ENCODE measurements at regions not wholly inside any gene's neighbourhood (a gene's known extent, or its start where the extent isn't known, plus 50 kb on each side); places are given as distances from the start of the nearest gene placed in this dataset.

DNA sequence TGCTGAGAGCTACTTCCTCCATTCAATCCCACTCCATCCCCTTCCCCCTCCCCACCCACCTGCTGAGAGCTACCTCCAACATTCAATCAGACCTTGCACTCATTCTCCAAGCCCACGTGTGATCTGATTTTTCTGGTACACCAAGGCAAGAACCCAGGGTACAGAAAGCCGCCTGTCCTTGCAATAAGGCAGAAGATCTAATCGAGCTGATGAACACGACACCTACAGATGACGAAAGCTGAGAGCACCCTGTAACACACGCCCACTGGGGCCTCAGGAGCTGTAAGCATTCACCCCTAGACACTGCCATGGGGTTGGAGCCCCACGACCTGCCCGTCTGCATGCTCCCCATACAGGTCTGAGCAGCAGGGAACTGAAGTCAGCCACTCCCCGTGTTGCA is 58.3 kb downstream of the TRIML1 start:
- Mint-ChIP-seq H3K36me3 (ENCODE audit: low read depth) (no peaks in the 10 kb centered on the region), H3K9me3 (ENCODE audit: low read depth) (peaks cover 17% of the 10 kb centered on the region), H3K27me3 (no peaks in the 10 kb centered on the region), H3K4me3 (no peak overlapping the region), H3K27ac (no peak overlapping the region), H3K4me1 (no peaks in the 10 kb centered on the region)
- ATAC-seq (no peak), DNase-seq (no peak)
- CTCF ChIA-PET, result no interaction called here
- intact Hi-C loops (cut with DNase I, micrococcal nuclease), result no loop called here
- POLR2A ChIA-PET, result no interaction called here

DNA sequence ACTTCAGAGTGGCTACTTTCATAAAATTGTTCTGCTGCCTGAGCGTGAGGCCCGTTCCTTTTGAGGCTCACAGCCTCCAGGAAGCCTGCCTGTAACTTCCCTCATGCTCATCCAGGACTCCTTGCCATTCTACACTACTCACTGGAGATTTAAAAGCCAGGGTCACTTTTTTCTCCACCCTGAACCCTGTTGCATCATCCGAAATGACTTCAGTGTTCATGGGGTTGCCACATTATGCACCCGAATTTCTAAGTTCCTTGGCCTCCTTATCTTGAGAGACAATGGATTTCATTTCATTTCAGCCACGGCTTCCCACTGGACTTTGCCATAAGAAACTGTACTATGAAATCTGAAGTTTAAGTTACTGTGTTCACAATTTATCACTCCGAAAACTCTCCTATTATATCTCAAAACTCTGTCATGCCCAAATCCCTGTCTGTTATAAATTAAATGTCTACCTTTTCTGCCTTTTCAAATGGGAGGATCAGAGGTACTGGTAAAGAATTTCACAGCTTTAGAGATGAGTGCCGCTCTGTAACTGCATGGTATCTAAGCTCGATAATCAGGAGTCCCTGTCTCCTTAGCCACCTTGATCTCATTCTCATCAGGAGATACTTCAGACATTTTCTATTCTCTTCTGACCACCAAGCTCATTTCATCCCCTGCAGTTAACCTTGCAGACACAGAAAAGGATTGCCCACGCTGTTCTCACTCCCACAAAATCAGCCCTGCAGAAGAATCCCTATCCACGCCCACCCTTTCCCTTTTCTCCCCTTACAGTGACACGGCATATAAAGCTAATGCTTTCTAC is 59.9 kb downstream of the TRIML1 start:
- POLR2A ChIA-PET, result no interaction called here
- H3K36me3 Mint-ChIP-seq (ENCODE audit: low read depth), result no peaks in the 10 kb centered on the region
- intact Hi-C loops (cut with DNase I, micrococcal nuclease), result no loop called here
- CTCF ChIA-PET, result no interaction called here
- no peak overlapping the region for H3K27ac Mint-ChIP-seq
- H3K4me1 Mint-ChIP-seq, result no peaks in the 10 kb centered on the region
- H3K9me3 Mint-ChIP-seq (ENCODE audit: low read depth), result peaks cover 15% of the 10 kb centered on the region
- no peak for ATAC-seq
- no peak for DNase-seq
- H3K27me3 Mint-ChIP-seq, result no peaks in the 10 kb centered on the region
- no peak overlapping the region for H3K4me3 Mint-ChIP-seq

DNA sequence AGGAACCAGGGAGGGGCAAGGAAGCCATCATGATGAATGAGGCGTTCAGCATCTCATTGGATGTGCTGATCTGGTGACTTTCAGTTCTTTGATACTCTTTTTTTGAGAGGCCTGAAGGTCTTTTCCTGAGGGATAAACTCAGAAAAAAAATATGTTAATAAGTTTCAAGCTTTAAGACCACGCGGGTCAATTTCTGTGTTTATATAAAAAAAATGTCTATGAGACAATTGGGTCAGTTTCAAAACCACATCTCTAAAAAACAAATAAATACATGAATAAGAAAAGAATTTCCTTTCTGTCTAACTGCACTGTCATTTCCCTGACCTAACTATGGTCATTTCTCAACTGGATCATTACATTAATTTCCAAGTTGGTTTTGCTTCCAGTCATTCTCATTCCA is 62.6 kb downstream of the TRIML1 start:
- ChIA-PET CTCF (no interaction called here), POLR2A (no interaction called here)
- Mint-ChIP-seq H3K4me1 (no peaks in the 10 kb centered on the region), H3K4me3 (no peak overlapping the region), H3K9me3 (ENCODE audit: low read depth) (peaks cover 7% of the 10 kb centered on the region), H3K36me3 (ENCODE audit: low read depth) (no peaks in the 10 kb centered on the region), H3K27ac (no peak overlapping the region), H3K27me3 (no peaks in the 10 kb centered on the region)
- DNase-seq (no peak), ATAC-seq (no peak)
- intact Hi-C loops (cut with DNase I, micrococcal nuclease), result no loop called here

DNA sequence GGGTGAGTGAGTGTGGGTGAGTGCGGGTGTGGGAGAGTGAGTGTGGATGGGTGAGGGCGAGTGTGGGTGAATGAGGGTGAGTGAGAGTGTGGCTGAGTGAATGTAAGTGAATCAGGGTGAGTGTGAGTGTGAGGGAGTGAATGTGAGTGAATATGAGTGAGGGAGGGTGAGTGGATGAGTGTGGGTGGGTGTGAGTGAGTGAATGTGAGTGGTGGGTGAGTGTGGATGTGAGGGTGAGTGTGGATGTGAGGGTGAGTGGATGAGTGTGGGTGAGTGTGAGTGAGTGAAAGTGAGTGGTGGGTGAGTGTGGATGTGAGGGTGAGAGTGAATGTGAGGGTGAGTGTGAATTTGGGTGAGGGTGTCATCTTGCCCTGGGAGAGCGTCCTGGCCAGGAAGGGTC is 67.5 kb downstream of the TRIML1 start:
- DNase-seq, result no peak

DNA sequence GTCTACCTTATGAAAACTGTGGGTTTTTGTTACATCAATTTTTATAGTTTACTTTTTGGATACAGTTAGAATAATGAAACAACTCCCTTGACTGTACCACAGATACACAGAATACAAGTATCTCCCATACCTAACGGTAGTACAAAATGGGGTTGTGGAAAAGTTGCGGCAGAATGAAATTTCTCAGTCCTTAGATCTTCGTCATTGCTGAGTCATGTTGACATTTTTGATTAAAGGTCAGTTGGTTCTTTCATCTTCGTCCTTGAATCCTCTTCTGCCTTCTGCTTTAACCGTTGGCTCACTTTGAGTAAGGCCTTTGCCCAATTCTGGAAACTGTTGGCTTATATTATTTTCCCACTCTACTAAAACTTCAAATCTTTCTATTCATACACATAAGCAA is 75.6 kb downstream of the TRIML1 start:
- Mint-ChIP-seq H3K4me1 (no peaks in the 10 kb centered on the region), H3K9me3 (ENCODE audit: low read depth) (peaks cover 13% of the 10 kb centered on the region), H3K36me3 (ENCODE audit: low read depth) (no peaks in the 10 kb centered on the region), H3K4me3 (no peak overlapping the region), H3K27me3 (peaks cover 4% of the 10 kb centered on the region), H3K27ac (no peak overlapping the region)
- intact Hi-C loops (cut with DNase I, micrococcal nuclease), result no loop called here
- DNase-seq, result no peak
- ChIA-PET CTCF (no interaction called here), POLR2A (no interaction called here)
- ATAC-seq, result no peak

More for the DNA sequence above, 67.5 kb downstream of the TRIML1 start:
- Mint-ChIP-seq H3K27ac (no peak overlapping the region), H3K27me3 (no peaks in the 10 kb centered on the region), H3K4me3 (no peak overlapping the region), H3K36me3 (ENCODE audit: low read depth) (no peaks in the 10 kb centered on the region), H3K9me3 (ENCODE audit: low read depth) (peaks cover 15% of the 10 kb centered on the region), H3K4me1 (no peaks in the 10 kb centered on the region)
- no peak for ATAC-seq
- ChIA-PET POLR2A (no interaction called here), CTCF (no interaction called here)
- intact Hi-C loops (cut with DNase I, micrococcal nuclease), result no loop called here

DNA sequence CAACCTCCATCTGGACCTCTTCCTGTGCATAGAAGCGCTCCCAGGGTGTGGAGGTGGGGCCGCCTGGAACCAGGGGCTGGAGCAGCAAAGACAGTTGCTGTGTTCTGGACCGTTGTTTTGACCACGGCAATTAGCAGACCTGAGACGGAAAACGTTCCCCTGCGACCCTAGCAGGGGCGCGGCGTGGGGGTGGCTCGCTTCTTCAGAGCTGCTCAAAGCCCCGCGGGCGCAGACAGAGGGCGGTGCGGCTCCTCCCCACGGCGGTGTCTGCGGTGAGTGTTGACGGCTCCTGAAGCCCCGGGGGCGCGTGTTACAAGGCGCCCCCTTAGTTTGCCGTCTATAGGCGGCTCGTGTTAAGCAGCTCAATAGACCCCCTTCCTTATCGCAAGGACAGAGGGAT is 79.2 kb downstream of the TRIML1 start:
- Mint-ChIP-seq H3K27ac (no peak overlapping the region), H3K9me3 (ENCODE audit: low read depth) (peaks cover 7% of the 10 kb centered on the region), H3K27me3 (peaks cover 4% of the 10 kb centered on the region), H3K36me3 (ENCODE audit: low read depth) (no peaks in the 10 kb centered on the region), H3K4me1 (no peaks in the 10 kb centered on the region), H3K4me3 (no peak overlapping the region)
- DNase-seq (no peak), ATAC-seq (no peak)
- ChIA-PET CTCF (no interaction called here), POLR2A (no interaction called here)
- intact Hi-C loops (cut with DNase I, micrococcal nuclease), result no loop called here

DNA sequence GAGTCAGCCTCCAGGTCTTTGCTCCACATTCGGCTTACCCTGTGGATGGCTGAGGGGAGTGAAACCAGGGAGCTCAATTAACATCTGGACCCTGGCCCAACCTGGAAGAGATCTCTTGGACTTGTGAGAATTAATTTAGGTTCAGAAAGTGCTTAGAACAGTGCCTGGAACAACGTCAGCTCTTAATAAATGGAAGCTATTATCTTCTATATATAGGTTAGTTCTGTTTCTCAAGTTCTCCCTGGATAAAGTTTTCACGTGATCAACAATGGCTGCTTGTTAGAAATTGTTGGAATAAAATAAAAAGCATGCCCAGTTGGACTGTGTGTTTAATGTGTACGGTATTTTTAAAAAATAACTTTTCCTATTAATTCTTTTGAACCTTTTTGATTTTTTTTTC is 80.8 kb downstream of the TRIML1 start:
- CTCF ChIA-PET, result no interaction called here
- Mint-ChIP-seq H3K27me3 (peaks cover 4% of the 10 kb centered on the region), H3K9me3 (ENCODE audit: low read depth) (peaks cover 7% of the 10 kb centered on the region), H3K4me1 (no peaks in the 10 kb centered on the region), H3K27ac (no peak overlapping the region), H3K4me3 (no peak overlapping the region), H3K36me3 (ENCODE audit: low read depth) (no peaks in the 10 kb centered on the region)
- POLR2A ChIA-PET, result no interaction called here
- no peak for DNase-seq
- intact Hi-C loops (cut with DNase I, micrococcal nuclease), result no loop called here
- no peak for ATAC-seq

DNA sequence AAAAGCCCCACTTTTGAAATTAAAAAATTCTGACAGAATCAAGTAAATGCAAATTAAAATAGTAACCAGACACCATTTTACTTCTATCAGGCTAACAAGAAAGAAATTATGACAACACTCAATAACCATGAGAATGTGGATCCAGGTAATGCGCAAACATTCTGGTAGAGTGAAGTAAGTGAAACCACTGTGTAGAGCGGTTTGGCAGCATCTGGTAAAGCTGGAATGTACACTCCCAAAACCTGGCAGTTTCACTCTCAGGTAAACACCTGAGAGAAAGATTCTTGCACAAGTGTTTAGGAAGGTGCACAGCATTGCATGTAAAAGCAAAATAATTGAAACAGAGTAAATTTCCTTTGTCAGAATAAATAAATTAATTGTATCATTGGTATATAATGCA is 81.8 kb downstream of the TRIML1 start:
- Mint-ChIP-seq H3K36me3 (ENCODE audit: low read depth) (no peaks in the 10 kb centered on the region), H3K27ac (no peak overlapping the region), H3K4me1 (no peaks in the 10 kb centered on the region), H3K27me3 (peaks cover 4% of the 10 kb centered on the region), H3K4me3 (no peak overlapping the region), H3K9me3 (ENCODE audit: low read depth) (peaks cover 10% of the 10 kb centered on the region)
- DNase-seq (no peak), ATAC-seq (no peak)
- intact Hi-C loops (cut with DNase I, micrococcal nuclease), result no loop called here
- ChIA-PET POLR2A (no interaction called here), CTCF (no interaction called here)

DNA sequence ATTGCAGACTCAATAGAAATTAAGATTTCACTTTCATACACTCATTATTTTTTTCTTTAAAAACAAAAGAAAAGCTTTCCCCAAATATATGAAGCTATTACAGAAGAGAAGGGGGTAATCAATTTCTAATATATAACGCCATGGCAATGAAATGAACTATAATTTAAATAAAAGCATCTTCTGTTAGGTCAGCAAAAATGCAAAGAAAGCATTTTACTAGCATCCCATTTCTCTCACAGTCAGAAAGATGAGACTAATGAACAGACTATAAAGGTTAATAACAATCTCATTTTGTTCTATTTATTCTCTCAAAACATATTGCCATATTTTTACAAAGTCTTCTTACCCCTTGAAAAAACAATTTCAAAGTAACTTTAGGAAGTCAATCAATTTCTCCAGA is 89.0 kb downstream of the TRIML1 start:
- H3K36me3 Mint-ChIP-seq (ENCODE audit: low read depth), result no peaks in the 10 kb centered on the region
- intact Hi-C loops (cut with DNase I, micrococcal nuclease), result no loop called here
- no peaks in the 10 kb centered on the region for H3K27me3 Mint-ChIP-seq
- no peak overlapping the region for H3K4me3 Mint-ChIP-seq
- no peak overlapping the region for H3K27ac Mint-ChIP-seq
- POLR2A ChIA-PET, result no interaction called here
- ATAC-seq (no peak), DNase-seq (no peak)
- CTCF ChIA-PET, result no interaction called here
- H3K9me3 Mint-ChIP-seq (ENCODE audit: low read depth), result peaks cover 4% of the 10 kb centered on the region
- H3K4me1 Mint-ChIP-seq, result no peaks in the 10 kb centered on the region

DNA sequence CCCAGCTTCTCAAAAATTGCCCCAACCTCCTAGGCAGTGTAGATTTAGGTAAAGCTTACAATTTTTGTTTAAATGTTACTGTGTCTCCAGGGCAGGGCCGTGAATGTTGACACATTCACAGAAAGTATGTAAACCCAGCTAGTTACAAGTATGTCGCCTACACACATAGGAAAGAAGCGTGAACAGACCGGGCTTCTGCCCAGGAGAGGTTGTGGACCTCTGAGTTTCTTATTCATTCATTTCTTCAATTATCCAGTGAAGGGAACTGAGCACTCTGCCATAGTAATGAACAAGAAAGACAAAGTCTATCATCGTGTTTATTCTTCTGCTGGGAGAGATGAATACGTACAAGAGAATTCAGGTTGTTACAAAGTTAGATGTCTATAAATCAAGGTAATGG is 93.2 kb downstream of the TRIML1 start:
- H3K9me3 Mint-ChIP-seq (ENCODE audit: low read depth), result peaks cover 4% of the 10 kb centered on the region
- intact Hi-C loops (cut with DNase I, micrococcal nuclease), result no loop called here
- ChIA-PET CTCF (no interaction called here), POLR2A (no interaction called here)
- DNase-seq (no peak), ATAC-seq (no peak)
- H3K36me3 Mint-ChIP-seq (ENCODE audit: low read depth), result no peaks in the 10 kb centered on the region
- H3K4me1 Mint-ChIP-seq, result no peaks in the 10 kb centered on the region
- no peak overlapping the region for H3K27ac Mint-ChIP-seq
- no peaks in the 10 kb centered on the region for H3K27me3 Mint-ChIP-seq
- no peak overlapping the region for H3K4me3 Mint-ChIP-seq

DNA sequence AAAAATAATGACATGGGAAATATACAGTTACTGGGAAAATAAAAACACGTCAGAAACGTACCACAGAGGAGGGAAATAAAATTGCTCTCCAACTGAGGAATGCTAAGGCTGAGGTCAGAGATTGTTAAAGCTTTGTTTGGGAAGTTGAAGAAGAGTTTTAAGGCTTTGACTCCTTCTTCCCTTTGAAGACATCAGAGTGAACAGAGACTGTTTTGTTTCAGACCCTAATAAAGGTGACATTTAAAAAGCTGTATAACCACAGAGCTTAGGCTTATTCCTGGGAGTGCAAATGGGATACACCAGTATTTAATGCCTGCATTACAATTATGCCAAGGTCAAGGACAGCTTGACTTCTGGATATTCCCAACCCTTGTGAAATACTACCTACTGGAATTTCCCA is 102.8 kb downstream of the TRIML1 start:
- Mint-ChIP-seq H3K36me3 (ENCODE audit: low read depth) (no peaks in the 10 kb centered on the region), H3K4me1 (no peaks in the 10 kb centered on the region), H3K27ac (no peak overlapping the region), H3K27me3 (no peaks in the 10 kb centered on the region), H3K4me3 (no peak overlapping the region), H3K9me3 (ENCODE audit: low read depth) (peaks cover 4% of the 10 kb centered on the region)
- intact Hi-C loops (cut with DNase I, micrococcal nuclease), result no loop called here
- no peak for DNase-seq
- ChIA-PET POLR2A (no interaction called here), CTCF (no interaction called here)
- ATAC-seq, result no peak

DNA sequence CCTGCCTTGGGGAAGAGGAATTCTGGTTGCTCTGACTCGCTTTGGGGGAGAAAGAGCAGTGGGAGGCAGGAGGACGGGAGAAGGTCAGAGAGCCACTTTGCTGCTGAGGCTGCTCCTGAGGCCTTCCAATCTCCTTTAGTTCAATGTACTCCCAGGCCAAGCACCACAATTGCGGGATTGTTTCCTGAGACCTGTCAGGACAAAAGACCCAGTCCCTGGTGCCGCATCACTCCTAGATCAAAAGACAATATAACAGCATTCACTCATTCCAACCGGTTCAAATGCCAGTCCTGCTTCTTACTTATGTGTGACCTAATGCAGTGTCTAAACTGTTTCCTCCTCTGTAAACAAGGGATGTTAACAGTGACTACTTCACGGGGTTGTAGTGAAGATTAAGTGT is 106.4 kb downstream of the TRIML1 start:
- Mint-ChIP-seq H3K4me3 (no peak overlapping the region), H3K4me1 (no peaks in the 10 kb centered on the region), H3K9me3 (ENCODE audit: low read depth) (peaks cover 2% of the 10 kb centered on the region), H3K27ac (no peak overlapping the region), H3K36me3 (ENCODE audit: low read depth) (no peaks in the 10 kb centered on the region), H3K27me3 (no peaks in the 10 kb centered on the region)
- ChIA-PET CTCF (no interaction called here), POLR2A (no interaction called here)
- DNase-seq, result no peak
- no peak for ATAC-seq
- intact Hi-C loops (cut with DNase I, micrococcal nuclease), result loop anchor here in 1 of 2 experiments (5.0 kb wide), 1 partner anchor 503 kb away; no protein-coding TSS in a partner anchor

DNA sequence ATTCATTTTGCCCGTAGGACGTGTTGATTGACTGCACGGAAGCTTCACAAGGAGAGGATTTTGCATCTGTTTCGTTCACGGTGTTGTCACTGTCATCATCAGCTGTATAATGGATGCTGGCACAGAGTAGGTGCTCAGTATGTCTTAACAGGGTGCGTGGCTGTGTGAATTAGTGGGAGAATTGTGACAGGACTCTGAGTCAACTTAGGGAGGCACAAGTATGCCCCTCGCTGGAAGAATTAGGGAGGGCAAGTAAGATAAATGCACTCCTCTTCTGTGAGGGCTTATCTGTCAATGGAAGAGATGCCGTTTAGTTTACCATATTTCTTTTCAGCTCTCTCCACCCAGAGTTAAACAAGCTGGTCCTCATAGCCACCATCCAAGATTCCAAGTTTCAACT is 107.2 kb downstream of the TRIML1 start:
- ATAC-seq (no peak), DNase-seq (no peak)
- H3K9me3 Mint-ChIP-seq (ENCODE audit: low read depth), result peaks cover 8% of the 10 kb centered on the region
- no peaks in the 10 kb centered on the region for H3K36me3 Mint-ChIP-seq (ENCODE audit: low read depth)
- ChIA-PET POLR2A (no interaction called here), CTCF (no interaction called here)
- H3K4me1 Mint-ChIP-seq, result no peaks in the 10 kb centered on the region
- H3K4me3 Mint-ChIP-seq, result no peak overlapping the region
- H3K27me3 Mint-ChIP-seq, result no peaks in the 10 kb centered on the region
- H3K27ac Mint-ChIP-seq, result no peak overlapping the region
- intact Hi-C loops (cut with DNase I, micrococcal nuclease), result loop anchor here in 1 of 2 experiments (5.0 kb wide), 1 partner anchor 504 kb away; no protein-coding TSS in a partner anchor
